GM13976 (cell line): ENCODE measurements at regions not wholly inside any gene's neighbourhood (a gene's known extent, or its start where the extent isn't known, plus 50 kb on each side); places are given as distances from the start of the nearest gene placed in this dataset.

Source experiments
- DNase-seq: peaks from one replicate; pipeline ENCODE4 v3.0.0; 2012; ENCODE audit warnings: low spot score
- in situ Hi-C: fragments of 300-500 bp; cut with MboI; formaldehyde crosslinking; loops from one replicate; pipeline ENCODE4 v1.12.0; 2022; ENCODE audit warnings: low sequenced_read_pairs, mixed read lengths, inconsistent platforms; ENCODE audit not compliant: unreplicated experiment
- TF ChIP-seq, protein P1 (sequence below): IDR thresholded peaks from 2 replicates; pipeline ENCODE4 v1.5.1; 2012; ENCODE audit warnings: borderline replicate concordance, mild to moderate bottlenecking; ENCODE audit not compliant: insufficient read depth; ENCODE audit errors: extremely low read depth, missing control alignments, control extremely low read depth

GRCh38 chr12:116472193-116472592, 87.0 kb upstream of the MAP1LC3B2 start:
- no peak for DNase-seq
- TF ChIP-seq, protein P1, sequence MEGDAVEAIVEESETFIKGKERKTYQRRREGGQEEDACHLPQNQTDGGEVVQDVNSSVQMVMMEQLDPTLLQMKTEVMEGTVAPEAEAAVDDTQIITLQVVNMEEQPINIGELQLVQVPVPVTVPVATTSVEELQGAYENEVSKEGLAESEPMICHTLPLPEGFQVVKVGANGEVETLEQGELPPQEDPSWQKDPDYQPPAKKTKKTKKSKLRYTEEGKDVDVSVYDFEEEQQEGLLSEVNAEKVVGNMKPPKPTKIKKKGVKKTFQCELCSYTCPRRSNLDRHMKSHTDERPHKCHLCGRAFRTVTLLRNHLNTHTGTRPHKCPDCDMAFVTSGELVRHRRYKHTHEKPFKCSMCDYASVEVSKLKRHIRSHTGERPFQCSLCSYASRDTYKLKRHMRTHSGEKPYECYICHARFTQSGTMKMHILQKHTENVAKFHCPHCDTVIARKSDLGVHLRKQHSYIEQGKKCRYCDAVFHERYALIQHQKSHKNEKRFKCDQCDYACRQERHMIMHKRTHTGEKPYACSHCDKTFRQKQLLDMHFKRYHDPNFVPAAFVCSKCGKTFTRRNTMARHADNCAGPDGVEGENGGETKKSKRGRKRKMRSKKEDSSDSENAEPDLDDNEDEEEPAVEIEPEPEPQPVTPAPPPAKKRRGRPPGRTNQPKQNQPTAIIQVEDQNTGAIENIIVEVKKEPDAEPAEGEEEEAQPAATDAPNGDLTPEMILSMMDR = no peak
- in situ Hi-C loops = no loop called here

DNA sequence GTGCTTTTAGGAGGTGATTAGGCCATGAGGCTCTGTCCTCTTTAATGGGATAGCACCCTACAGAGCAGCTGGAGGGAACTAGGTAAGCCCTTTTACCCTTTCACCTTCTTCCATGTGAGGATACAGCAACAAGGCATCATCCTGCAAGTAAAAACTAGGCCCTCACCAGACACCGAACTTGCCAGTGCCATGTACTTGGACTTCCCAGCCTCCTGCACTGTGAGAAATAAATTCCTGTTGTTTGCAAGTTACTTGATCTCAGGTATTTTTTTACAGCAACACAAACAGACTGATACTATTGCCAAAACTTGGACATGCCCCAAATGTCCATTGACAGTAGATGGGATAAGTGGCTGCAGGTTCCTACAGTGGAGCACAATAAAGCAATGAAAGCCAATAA, 85.8 kb upstream of the MAP1LC3B2 start:
- no peak for DNase-seq
- in situ Hi-C loops = no loop called here
- TF ChIP-seq, protein P1 = no peak

DNA sequence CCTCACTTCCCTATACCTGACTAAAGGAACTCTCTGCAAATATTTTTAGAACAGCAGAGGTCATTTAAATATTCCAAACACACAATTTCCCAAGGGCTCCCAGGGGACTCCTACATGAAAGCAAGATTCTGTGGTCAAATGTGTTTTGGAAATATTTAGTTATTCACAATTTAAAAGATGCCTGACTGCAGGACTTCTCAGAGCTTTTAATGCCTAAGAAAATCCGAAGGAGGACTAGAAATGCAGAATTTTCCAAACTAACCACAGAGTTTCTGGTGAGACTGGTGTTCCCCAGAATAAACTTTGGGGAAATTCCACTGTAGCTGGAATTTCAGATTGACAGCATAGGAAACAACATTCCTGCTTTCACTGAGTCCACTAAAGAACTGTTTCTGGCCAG, 84.8 kb upstream of the MAP1LC3B2 start:
- in situ Hi-C loops = no loop called here
- DNase-seq = no peak
- TF ChIP-seq, protein P1 = no peak

- in situ Hi-C loops = no loop called here
- TF ChIP-seq, protein P1 = no peak
- no peak for DNase-seq
These were observed 84.3 kb upstream of the MAP1LC3B2 start for GRCh38 chr12:116474899-116475298.

GRCh38 chr12:116476227-116476822, 82.9 kb upstream of the MAP1LC3B2 start:
- in situ Hi-C loops = no loop called here
- TF ChIP-seq, protein P1 = no peak
- no peak for DNase-seq

DNA sequence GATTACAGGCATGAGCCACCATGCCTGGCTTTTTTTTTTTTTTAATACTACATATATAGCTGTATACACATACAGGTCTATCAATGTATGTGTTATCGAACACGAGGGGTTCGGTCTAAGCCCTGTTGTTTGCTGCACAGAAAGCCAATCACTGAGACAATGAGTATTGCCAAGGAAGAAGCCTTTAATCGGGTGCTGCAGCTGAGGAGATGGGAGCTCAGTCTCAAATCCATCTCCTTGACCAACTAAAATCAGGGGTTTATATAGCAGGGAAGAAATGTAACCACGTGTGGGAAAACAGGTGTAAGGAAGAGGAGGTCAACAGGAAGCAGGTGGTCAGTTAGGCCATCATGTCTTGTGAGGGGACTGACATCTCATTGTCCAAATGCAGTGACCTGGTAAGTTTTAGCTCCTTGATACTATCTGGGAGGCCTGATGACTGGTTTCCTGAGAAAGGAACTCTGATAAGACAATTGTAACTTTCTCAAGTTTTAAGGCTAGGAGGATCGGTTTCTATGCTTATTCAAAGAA, 80.9 kb upstream of the MAP1LC3B2 start:
- DNase-seq = no peak
- in situ Hi-C loops = no loop called here
- TF ChIP-seq, protein P1 = no peak
